B cell (primary cell): ENCODE measurements at regions not wholly inside any gene's neighbourhood (a gene's known extent, or its start where the extent isn't known, plus 50 kb on each side); places are given as distances from the start of the nearest gene placed in this dataset.

Experiments used
- ATAC-seq: fragments of 200-7000 bp; cut with Tn5 transposase; one replicate; pipeline ENCODE4 v1.10.0; 2021; ENCODE audit warnings: low read depth, mild to moderate bottlenecking, moderate number of reproducible peaks, moderate library complexity
- CTCF ChIA-PET: fragments of 350-600 bp; sonication (Branson Sonifier 250); formaldehyde crosslinking; loops from one replicate; lab custom pipeline; 2021; ENCODE audit warnings: antibody characterized with exemption, inconsistent platforms; lab: Charles Lee
- POLR2A ChIA-PET: fragments of 350-600 bp; sonication (Branson Sonifier 250); formaldehyde crosslinking; loops from one replicate; lab custom pipeline; 2021; ENCODE audit warnings: antibody characterized with exemption; lab: Charles Lee
- DNase-seq: peaks from one replicate; pipeline ENCODE4 v3.0.0; 2013
- H2AFZ ChIP-seq: 2 replicates; pipeline ENCODE4 v1.6.1; 2012; ENCODE audit warnings: mild to moderate bottlenecking, low read depth, low read length; ENCODE audit not compliant: insufficient read depth, poor library complexity, severe bottlenecking
- H3K27ac ChIP-seq, 2 donors: 1 replicate in 1 of 2; 2 replicates in 1 of 2; pipeline ENCODE4 v1.5.1; 2012 to 2013; ENCODE audit warnings: low read length in 2 of 2, mild to moderate bottlenecking in 2 of 2, moderate library complexity in 1 of 2
- H3K27me3 ChIP-seq, 4 experiments: fragments of 200-600 bp in 1 of 4; sonication (generic) in 1 of 4; replicated peaks in 1 of 4; 1 replicate in 2 of 4; 2 replicates in 2 of 4; pipeline versions ENCODE4 v1.6.1 to v1.7.0; 2013 to 2016; ENCODE audit warnings: low read length in 3 of 4, mild to moderate bottlenecking in 2 of 4, mixed read lengths in 1 of 4, moderate library complexity in 1 of 4; ENCODE audit not compliant: insufficient read depth in 4 of 4, control insufficient read depth in 3 of 4; ENCODE audit errors: control extremely low read depth in 1 of 4
- H3K36me3 ChIP-seq, 2 experiments: replicated peaks in 1 of 2; 1 replicate in 1 of 2; 2 replicates in 1 of 2; pipeline versions ENCODE4 v1.6.1 to v1.7.1; 2013; ENCODE audit warnings: low read length in 1 of 2; ENCODE audit not compliant: insufficient read depth in 2 of 2, control insufficient read depth in 1 of 2; ENCODE audit errors: control extremely low read depth in 1 of 2, extremely low read depth in 1 of 2
- H3K4me1 ChIP-seq, 2 donors: fragments of 200-600 bp in 1 of 2; sonication (generic) in 1 of 2; 1 replicate in 1 of 2; 2 replicates in 1 of 2; pipeline versions ENCODE4 v1.5.1 to v1.6.1; 2013 to 2017; ENCODE audit warnings: low read length in 2 of 2; ENCODE audit not compliant: control insufficient read depth in 2 of 2, insufficient read depth in 2 of 2
- H3K4me2 ChIP-seq: replicated peaks from 2 replicates; pipeline ENCODE3; 2012; ENCODE audit warnings: mild to moderate bottlenecking, low read depth, low read length; ENCODE audit not compliant: poor library complexity, severe bottlenecking
- H3K4me3 ChIP-seq, 5 experiments: fragments of 200-600 bp in 1 of 5; sonication (generic) in 1 of 5; 1 replicate in 3 of 5; 2 replicates in 2 of 5; pipeline versions ENCODE4 v1.5.1 to v1.7.0; 2011 to 2016; ENCODE audit warnings: low read length in 4 of 5, mild to moderate bottlenecking in 4 of 5, low read depth in 2 of 5, control low read depth in 1 of 5, moderate library complexity in 1 of 5; ENCODE audit not compliant: insufficient read depth in 1 of 5; ENCODE audit errors: control extremely low read depth in 1 of 5, extremely low read depth in 1 of 5
- H3K79me2 ChIP-seq: fragments of 200-600 bp; sonication (generic); one replicate; pipeline ENCODE4 v1.6.0; 2016; ENCODE audit warnings: low read length; ENCODE audit not compliant: control insufficient read depth, insufficient read depth
- H3K9ac ChIP-seq: fragments of 200-600 bp; sonication (generic); 2 replicates; pipeline ENCODE4 v1.6.1; 2017; ENCODE audit warnings: mild to moderate bottlenecking, low read length, moderate library complexity
- H3K9me3 ChIP-seq, 3 donors: one replicate each; pipeline versions ENCODE4 v1.6.1 to v1.7.1; 2013; ENCODE audit warnings: low read length in 2 of 3; ENCODE audit not compliant: control insufficient read depth in 2 of 3, insufficient read depth in 1 of 3; ENCODE audit errors: control extremely low read depth in 1 of 3
- H4K20me1 ChIP-seq: 2 replicates; pipeline ENCODE4 v1.6.0; 2012; ENCODE audit warnings: mild to moderate bottlenecking, low read length; ENCODE audit not compliant: insufficient read depth, control insufficient read depth, poor library complexity, severe bottlenecking
- H3K27ac Mint-ChIP-seq: one replicate; pipeline ENCODE4 v1.8.0; 2021; ENCODE audit warnings: mixed read lengths
- H3K27me3 Mint-ChIP-seq: one replicate; pipeline ENCODE4 v1.8.0; 2021; ENCODE audit warnings: mixed read lengths
- H3K4me1 Mint-ChIP-seq: one replicate; pipeline ENCODE4 v1.8.0; 2021; ENCODE audit warnings: mixed read lengths
- H3K4me3 Mint-ChIP-seq: one replicate; pipeline ENCODE4 v1.8.0; 2021; ENCODE audit warnings: mixed read lengths
- H3K9me3 Mint-ChIP-seq: one replicate; pipeline ENCODE4 v1.8.0; 2022; ENCODE audit warnings: mixed read lengths; ENCODE audit not compliant: insufficient read depth
- EZH2 ChIP-seq: IDR thresholded peaks from 2 replicates; pipeline ENCODE4 v1.6.1; 2012; ENCODE audit warnings: borderline replicate concordance, low read depth, mild to moderate bottlenecking, moderate library complexity, low read length; ENCODE audit not compliant: insufficient read depth, poor library complexity, severe bottlenecking
- WGBS: methylation state at CpG from one replicate; pipeline ENCODE4 v1.1.5; 2013; ENCODE audit warnings: missing lambda C conversion rate; ENCODE audit not compliant: insufficient coverage; 5-methylcytosine and 5-hydroxymethylcytosine counted together
- intact Hi-C: fragments of 100-400 bp; cut with micrococcal nuclease; formaldehyde crosslinking; loops from one replicate; pipeline ENCODE4 v1.10.0; 2022
- TF ChIP-seq, protein P1 (sequence below): fragments of 200-600 bp; IDR thresholded peaks from one replicate; pipeline ENCODE4 v1.8.0; 2022; ENCODE audit warnings: antibody characterized with exemption, mild to moderate bottlenecking

DNA sequence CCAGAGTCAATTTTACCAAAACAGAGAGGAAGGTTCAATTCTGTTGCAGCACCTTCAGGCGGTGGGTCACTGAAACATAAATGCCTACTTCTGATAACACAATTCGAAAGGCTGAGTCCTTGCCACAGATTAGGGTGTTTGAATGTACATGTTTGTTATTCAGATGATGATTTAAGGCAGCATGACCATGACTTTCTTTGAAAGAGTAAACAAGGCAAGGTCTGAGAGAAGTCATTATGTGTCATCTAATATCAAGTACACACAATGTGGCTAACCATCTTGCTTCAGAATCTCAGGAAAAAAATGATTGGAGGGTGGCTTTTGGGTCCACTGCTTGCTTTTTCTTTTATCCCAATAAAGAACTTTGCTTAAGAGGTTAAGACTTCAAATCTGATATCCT is 457.5 kb downstream of the TAF11L14 start:
- Mint-ChIP-seq H3K9me3 (no peaks in the 10 kb centered on the region), H3K4me1 (no peaks in the 10 kb centered on the region), H3K4me3 (no peak overlapping the region), H3K27me3 (no peaks in the 10 kb centered on the region), H3K27ac (no peak overlapping the region)
- no peaks in the 10 kb centered on the region for H3K4me1 ChIP-seq
- no peak overlapping the region for H3K4me2 ChIP-seq
- POLR2A ChIA-PET: no interaction called here
- ATAC-seq (no peak), DNase-seq (no peak)
- CTCF ChIA-PET: no interaction called here
- no peaks in the 10 kb centered on the region for H3K27me3 ChIP-seq
- no peak overlapping the region for H3K9ac ChIP-seq
- no peaks in the 10 kb centered on the region for H3K79me2 ChIP-seq
- H3K4me3 ChIP-seq: no peak overlapping the region
- no peaks in the 10 kb centered on the region for H3K9me3 ChIP-seq
- H2AFZ ChIP-seq: no peak overlapping the region
- TF ChIP-seq EZH2: no peak
- TF ChIP-seq, protein P1, sequence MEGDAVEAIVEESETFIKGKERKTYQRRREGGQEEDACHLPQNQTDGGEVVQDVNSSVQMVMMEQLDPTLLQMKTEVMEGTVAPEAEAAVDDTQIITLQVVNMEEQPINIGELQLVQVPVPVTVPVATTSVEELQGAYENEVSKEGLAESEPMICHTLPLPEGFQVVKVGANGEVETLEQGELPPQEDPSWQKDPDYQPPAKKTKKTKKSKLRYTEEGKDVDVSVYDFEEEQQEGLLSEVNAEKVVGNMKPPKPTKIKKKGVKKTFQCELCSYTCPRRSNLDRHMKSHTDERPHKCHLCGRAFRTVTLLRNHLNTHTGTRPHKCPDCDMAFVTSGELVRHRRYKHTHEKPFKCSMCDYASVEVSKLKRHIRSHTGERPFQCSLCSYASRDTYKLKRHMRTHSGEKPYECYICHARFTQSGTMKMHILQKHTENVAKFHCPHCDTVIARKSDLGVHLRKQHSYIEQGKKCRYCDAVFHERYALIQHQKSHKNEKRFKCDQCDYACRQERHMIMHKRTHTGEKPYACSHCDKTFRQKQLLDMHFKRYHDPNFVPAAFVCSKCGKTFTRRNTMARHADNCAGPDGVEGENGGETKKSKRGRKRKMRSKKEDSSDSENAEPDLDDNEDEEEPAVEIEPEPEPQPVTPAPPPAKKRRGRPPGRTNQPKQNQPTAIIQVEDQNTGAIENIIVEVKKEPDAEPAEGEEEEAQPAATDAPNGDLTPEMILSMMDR: no peak
- no peak overlapping the region for H3K27ac ChIP-seq
- H3K36me3 ChIP-seq: no peaks in the 10 kb centered on the region
- no peaks in the 10 kb centered on the region for H4K20me1 ChIP-seq
- WGBS: no CpG with 5 or more reads among the region's 2 CpGs
- intact Hi-C loops: no loop called here

DNA sequence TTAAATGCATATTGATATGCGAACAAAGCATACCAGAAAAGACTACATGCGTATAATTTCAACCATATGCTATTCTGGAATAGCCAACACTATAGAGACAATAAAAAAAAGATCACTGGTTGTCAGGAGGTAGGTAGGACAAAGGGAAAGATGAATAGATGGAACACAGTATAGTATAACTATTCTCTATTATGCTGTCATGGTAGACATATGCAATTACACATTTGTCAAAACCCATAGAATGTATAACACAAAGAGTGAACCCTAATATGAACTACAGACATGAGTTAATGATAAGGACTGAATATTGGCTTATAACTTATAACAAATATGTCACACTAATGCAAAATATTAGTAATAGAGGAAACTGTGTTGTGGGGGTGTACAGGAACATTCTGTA is 460.8 kb downstream of the TAF11L14 start:
- Histone ChIP-seq H3K36me3 (no peaks in the 10 kb centered on the region), H3K27ac (no peak overlapping the region), H3K4me1 (no peaks in the 10 kb centered on the region), H3K9me3 (no peaks in the 10 kb centered on the region), H3K4me2 (no peak overlapping the region), H4K20me1 (no peaks in the 10 kb centered on the region), H3K79me2 (no peaks in the 10 kb centered on the region), H3K4me3 (no peak overlapping the region), H3K27me3 (no peaks in the 10 kb centered on the region), H2AFZ (no peak overlapping the region), H3K9ac (no peak overlapping the region)
- POLR2A ChIA-PET: no interaction called here
- CTCF ChIA-PET: no interaction called here
- no peak overlapping the region for H3K4me3 Mint-ChIP-seq
- no peak for TF ChIP-seq EZH2
- TF ChIP-seq, protein P1: no peak
- intact Hi-C loops: no loop called here
- H3K4me1 Mint-ChIP-seq: no peaks in the 10 kb centered on the region
- WGBS: no CpG with 5 or more reads among the region's 2 CpGs
- H3K27ac Mint-ChIP-seq: no peak overlapping the region
- H3K9me3 Mint-ChIP-seq: no peaks in the 10 kb centered on the region
- no peak for DNase-seq
- no peaks in the 10 kb centered on the region for H3K27me3 Mint-ChIP-seq
- ATAC-seq: no peak
